Endodermal cell (in vitro differentiated cells): ENCODE measurements at regions not wholly inside any gene's neighbourhood (a gene's known extent, or its start where the extent isn't known, plus 50 kb on each side); places are given as distances from the start of the nearest gene placed in this dataset.

Experiments used
- DNase-seq: peaks from one replicate; pipeline ENCODE4 v3.0.0-alpha.2; 2017
- H3K27ac ChIP-seq: 2 replicates; pipeline ENCODE4 v1.5.1; 2013; ENCODE audit warnings: mild to moderate bottlenecking, low read depth, low read length, moderate library complexity
- H3K27me3 ChIP-seq: 2 replicates; pipeline ENCODE4 v1.6.1; 2013; ENCODE audit warnings: mild to moderate bottlenecking, low read length, moderate library complexity; ENCODE audit not compliant: insufficient read depth, control insufficient read depth, poor library complexity, severe bottlenecking
- H3K36me3 ChIP-seq: 2 replicates; pipeline ENCODE4 v1.7.0; 2013; ENCODE audit warnings: mild to moderate bottlenecking, low read length, moderate library complexity; ENCODE audit not compliant: control insufficient read depth, insufficient read depth
- H3K4me1 ChIP-seq: one replicate; pipeline ENCODE4 v1.7.0; 2013; ENCODE audit warnings: low read length; ENCODE audit not compliant: control insufficient read depth, insufficient read depth
- H3K4me3 ChIP-seq: 2 replicates; pipeline ENCODE4 v1.5.1; 2013; ENCODE audit warnings: mild to moderate bottlenecking, low read length, moderate library complexity
- H3K9ac ChIP-seq: 2 replicates; pipeline ENCODE4 v1.6.1; 2013; ENCODE audit warnings: mild to moderate bottlenecking, low read length, moderate library complexity; ENCODE audit not compliant: poor library complexity, severe bottlenecking; ENCODE audit errors: extremely low read depth
- H3K9me3 ChIP-seq: 2 replicates; pipeline ENCODE4 v1.6.1; 2013; ENCODE audit warnings: mild to moderate bottlenecking, low read length, moderate library complexity; ENCODE audit not compliant: control insufficient read depth
- H3K27ac Mint-ChIP-seq: 2 replicates; pipeline ENCODE4 v1.8.0; 2020; ENCODE audit warnings: mixed read lengths
- H3K27me3 Mint-ChIP-seq: 2 replicates; pipeline ENCODE4 v1.8.0; 2021; ENCODE audit warnings: mild to moderate bottlenecking, mixed read lengths; ENCODE audit not compliant: insufficient read depth
- H3K36me3 Mint-ChIP-seq: 2 replicates; pipeline ENCODE4 v1.8.0; 2020; ENCODE audit warnings: low read depth, mixed read lengths
- H3K4me1 Mint-ChIP-seq: 2 replicates; pipeline ENCODE4 v1.8.0; 2020; ENCODE audit warnings: mixed read lengths
- H3K4me3 Mint-ChIP-seq: 2 replicates; pipeline ENCODE4 v1.8.0; 2020; ENCODE audit warnings: mild to moderate bottlenecking, moderate library complexity, mixed read lengths
- H3K9me3 Mint-ChIP-seq: 2 replicates; pipeline ENCODE4 v1.8.0; 2020; ENCODE audit warnings: mild to moderate bottlenecking, mixed read lengths
- CTCF ChIP-seq: fragments of 200-600 bp; sonication (generic); conservative IDR thresholded peaks from 2 replicates; pipeline ENCODE4 v1.5.0; 2021; ENCODE audit warnings: antibody characterized with exemption, mild to moderate bottlenecking
- WGBS, 2 experiments: methylation state at CpG; one replicate each; pipeline versions ENCODE4 v1.1.5 to v1.1.7; 2013; ENCODE audit warnings: missing lambda C conversion rate in 2 of 2, mixed read lengths in 1 of 2; ENCODE audit not compliant: insufficient coverage in 1 of 2, insufficient read length in 1 of 2; 5-methylcytosine and 5-hydroxymethylcytosine counted together

- H3K27me3 ChIP-seq = no peaks in the 10 kb centered on the region
- H3K4me1 ChIP-seq = no peaks in the 10 kb centered on the region
- no peaks in the 10 kb centered on the region for H3K36me3 ChIP-seq
- peaks cover 16% of the 10 kb centered on the region for H3K9me3 ChIP-seq
- Mint-ChIP-seq H3K36me3 (peaks cover 4% of the 10 kb centered on the region), H3K4me1 (peaks cover 11% of the 10 kb centered on the region), H3K27me3 (no peaks in the 10 kb centered on the region), H3K27ac (no peak overlapping the region), H3K9me3 (peaks cover 25% of the 10 kb centered on the region), H3K4me3 (no peak overlapping the region)
- 91 to 100% methylated on average over 1 to 2 of the region's 4 CpGs for WGBS, 2 experiments
- H3K27ac ChIP-seq = no peak overlapping the region
- no peak for TF ChIP-seq CTCF
- no peak overlapping the region for H3K9ac ChIP-seq
- no peak overlapping the region for H3K4me3 ChIP-seq
- no peak for DNase-seq
These were observed 186.6 kb downstream of the URB2 start for GRCh38 chr1:229812693-229813092.

GRCh38 chr1:229815076-229815475 is 189.0 kb downstream of the URB2 start:
- Mint-ChIP-seq H3K4me1 (peaks cover 11% of the 10 kb centered on the region), H3K27me3 (no peaks in the 10 kb centered on the region), H3K9me3 (peaks cover 24% of the 10 kb centered on the region), H3K4me3 (no peak overlapping the region), H3K27ac (no peak overlapping the region), H3K36me3 (peaks cover 3% of the 10 kb centered on the region)
- peak; percentile 57 for DNase-seq
- Histone ChIP-seq H3K4me3 (no peak overlapping the region), H3K36me3 (no peaks in the 10 kb centered on the region), H3K9me3 (peaks cover 16% of the 10 kb centered on the region), H3K4me1 (no peaks in the 10 kb centered on the region), H3K27ac (no peak overlapping the region), H3K9ac (no peak overlapping the region), H3K27me3 (no peaks in the 10 kb centered on the region)
- TF ChIP-seq CTCF = no peak
- 83 to 88% methylated on average over 4 of the region's 4 CpGs for WGBS, 2 experiments

GRCh38 chr1:229815961-229816360 is 189.9 kb downstream of the URB2 start:
- H3K9me3 Mint-ChIP-seq = peaks cover 20% of the 10 kb centered on the region
- no peaks in the 10 kb centered on the region for H3K36me3 Mint-ChIP-seq
- 80 to 86% methylated on average over 1 to 2 of the region's 2 CpGs for WGBS, 2 experiments
- H3K27ac ChIP-seq = no peak overlapping the region
- no peaks in the 10 kb centered on the region for H3K27me3 ChIP-seq
- H3K4me3 ChIP-seq = no peak overlapping the region
- no peak for TF ChIP-seq CTCF
- H3K27ac Mint-ChIP-seq = no peak overlapping the region
- DNase-seq = no peak
- no peaks in the 10 kb centered on the region for H3K4me1 ChIP-seq
- no peaks in the 10 kb centered on the region for H3K36me3 ChIP-seq
- no peak overlapping the region for H3K4me3 Mint-ChIP-seq
- H3K4me1 Mint-ChIP-seq = peaks cover 11% of the 10 kb centered on the region
- H3K27me3 Mint-ChIP-seq = no peaks in the 10 kb centered on the region
- H3K9ac ChIP-seq = no peak overlapping the region
- H3K9me3 ChIP-seq = peaks cover 11% of the 10 kb centered on the region
